ENCODE measurements at regions not wholly inside any gene's neighbourhood (a gene's known extent, or its start where the extent isn't known, plus 50 kb on each side); places are given as distances from the start of the nearest gene placed in this dataset.

- Histone ChIP-seq H3K4me3 (no peak overlapping the region), H3K4me1 (no peaks in the 10 kb centered on the region), H3K27ac (no peak overlapping the region), H3K4me2 (no peak overlapping the region), H3K9me3 (no peaks in the 10 kb centered on the region)
- FAIRE-seq (no peak), DNase-seq (ENCODE audit: low read depth in 1 of 2, low spot score in 1 of 2) (no peak), ATAC-seq (no peak)
- CTCF ChIA-PET = interaction anchor here (1.0 kb wide), 1 partner anchor 16 kb away, joined by 3 read pairs; no protein-coding TSS in a partner anchor
- POLR2A ChIA-PET = no interaction called here
- 64% methylated on average over 15 of the region's 15 CpGs for WGBS (ENCODE audit: missing lambda C conversion rate)
- TF ChIP-seq MAFK (IDR thresholded peaks at IDR 0.05; ENCODE audit: partially characterized antibody) (no peak), REST (IDR thresholded peaks at IDR 0.05) (no peak), KDM1A (IDR thresholded peaks at IDR 0.05; ENCODE audit: low read depth) (no peak), NFE2L2 (conservative IDR thresholded peaks at IDR 0.05; ENCODE audit: low read length) (no peak), E2F6 (IDR thresholded peaks at IDR 0.05; ENCODE audit: borderline replicate concordance, low read depth) (no peak), RARB (CRISPR knock-in tag; IDR thresholded peaks at IDR 0.05) (no peak)
These were observed 97.8 kb downstream of the C16orf95 start for GRCh38 chr16:87219287-87219909.

GRCh38 chr16:87221633-87222032 lies 95.6 kb downstream of the C16orf95 start:
- H3K4me3 ChIP-seq = no peak overlapping the region
- no peak overlapping the region for H3K27ac ChIP-seq
- FAIRE-seq = no peak
- DNase-seq (ENCODE audit: low read depth in 1 of 2, low spot score in 1 of 2) = no peak
- H3K4me2 ChIP-seq = no peak overlapping the region
- no peaks in the 10 kb centered on the region for H3K9me3 ChIP-seq
- CTCF ChIA-PET = no interaction called here
- WGBS (ENCODE audit: missing lambda C conversion rate) = 32% methylated on average over 3 of the region's 3 CpGs
- ATAC-seq = no peak
- TF ChIP-seq USF2 (IDR thresholded peaks at IDR 0.05) = no peak
- no peak for TF ChIP-seq REST (IDR thresholded peaks at IDR 0.05)
- TF ChIP-seq ESRRA (IDR thresholded peaks at IDR 0.05; ENCODE audit: borderline replicate concordance, low read length) = no peak
- no peak for TF ChIP-seq TP53 (CRISPR knock-in tag; IDR thresholded peaks at IDR 0.05)
- TF ChIP-seq RCOR1 (IDR thresholded peaks at IDR 0.05; ENCODE audit: low read depth, low read length) = no peak
- no peak for TF ChIP-seq NFE2L2 (conservative IDR thresholded peaks at IDR 0.05; ENCODE audit: low read length)
- no peak for TF ChIP-seq CEBPB (IDR thresholded peaks at IDR 0.05)
- POLR2A ChIA-PET = no interaction called here
- H3K4me1 ChIP-seq = no peaks in the 10 kb centered on the region

- Histone ChIP-seq H3K27ac (no peak overlapping the region), H3K4me2 (no peak overlapping the region), H3K9me3 (no peaks in the 10 kb centered on the region), H3K4me3 (no peak overlapping the region), H3K4me1 (no peaks in the 10 kb centered on the region)
- no peak for DNase-seq (ENCODE audit: low read depth in 1 of 2, low spot score in 1 of 2)
- CTCF ChIA-PET = no interaction called here
- POLR2A ChIA-PET = no interaction called here
- 75% methylated on average over 1 of the region's 1 CpG for WGBS (ENCODE audit: missing lambda C conversion rate)
- ATAC-seq = no peak
- FAIRE-seq = no peak
- TF ChIP-seq MAX (IDR thresholded peaks at IDR 0.05) (no peak), CHD2 (IDR thresholded peaks at IDR 0.05; ENCODE audit: low read length, partially characterized antibody) (no peak), BCL3 (IDR thresholded peaks at IDR 0.05) (no peak), RNF2 (IDR thresholded peaks at IDR 0.05; ENCODE audit: borderline replicate concordance, low read depth) (no peak), PBX3 (IDR thresholded peaks at IDR 0.05) (no peak), HEYL (CRISPR knock-in tag; IDR thresholded peaks at IDR 0.05) (no peak), MAFK (IDR thresholded peaks at IDR 0.05; ENCODE audit: partially characterized antibody) (no peak)
These were observed 94.9 kb downstream of the C16orf95 start for GRCh38 chr16:87222335-87222734.

All from A549 (cell line).